B cell (primary cell): ENCODE measurements at regions not wholly inside any gene's neighbourhood (a gene's known extent, or its start where the extent isn't known, plus 50 kb on each side); places are given as distances from the start of the nearest gene placed in this dataset.

Experiments used
- ATAC-seq: fragments of 200-7000 bp; cut with Tn5 transposase; one replicate; pipeline ENCODE4 v1.10.0; 2021; ENCODE audit warnings: low read depth, mild to moderate bottlenecking, moderate number of reproducible peaks, moderate library complexity
- CTCF ChIA-PET: fragments of 350-600 bp; sonication (Branson Sonifier 250); formaldehyde crosslinking; loops from one replicate; lab custom pipeline; 2021; ENCODE audit warnings: antibody characterized with exemption, inconsistent platforms; lab: Charles Lee
- POLR2A ChIA-PET: fragments of 350-600 bp; sonication (Branson Sonifier 250); formaldehyde crosslinking; loops from one replicate; lab custom pipeline; 2021; ENCODE audit warnings: antibody characterized with exemption; lab: Charles Lee
- DNase-seq: peaks from one replicate; pipeline ENCODE4 v3.0.0; 2013
- H2AFZ ChIP-seq: 2 replicates; pipeline ENCODE4 v1.6.1; 2012; ENCODE audit warnings: mild to moderate bottlenecking, low read depth, low read length; ENCODE audit not compliant: insufficient read depth, poor library complexity, severe bottlenecking
- H3K27ac ChIP-seq, 2 donors: 1 replicate in 1 of 2; 2 replicates in 1 of 2; pipeline ENCODE4 v1.5.1; 2012 to 2013; ENCODE audit warnings: low read length in 2 of 2, mild to moderate bottlenecking in 2 of 2, moderate library complexity in 1 of 2
- H3K27me3 ChIP-seq, 4 experiments: fragments of 200-600 bp in 1 of 4; sonication (generic) in 1 of 4; replicated peaks in 1 of 4; 1 replicate in 2 of 4; 2 replicates in 2 of 4; pipeline versions ENCODE4 v1.6.1 to v1.7.0; 2013 to 2016; ENCODE audit warnings: low read length in 3 of 4, mild to moderate bottlenecking in 2 of 4, mixed read lengths in 1 of 4, moderate library complexity in 1 of 4; ENCODE audit not compliant: insufficient read depth in 4 of 4, control insufficient read depth in 3 of 4; ENCODE audit errors: control extremely low read depth in 1 of 4
- H3K36me3 ChIP-seq, 2 experiments: replicated peaks in 1 of 2; 1 replicate in 1 of 2; 2 replicates in 1 of 2; pipeline versions ENCODE4 v1.6.1 to v1.7.1; 2013; ENCODE audit warnings: low read length in 1 of 2; ENCODE audit not compliant: insufficient read depth in 2 of 2, control insufficient read depth in 1 of 2; ENCODE audit errors: control extremely low read depth in 1 of 2, extremely low read depth in 1 of 2
- H3K4me1 ChIP-seq, 2 donors: fragments of 200-600 bp in 1 of 2; sonication (generic) in 1 of 2; 1 replicate in 1 of 2; 2 replicates in 1 of 2; pipeline versions ENCODE4 v1.5.1 to v1.6.1; 2013 to 2017; ENCODE audit warnings: low read length in 2 of 2; ENCODE audit not compliant: control insufficient read depth in 2 of 2, insufficient read depth in 2 of 2
- H3K4me2 ChIP-seq: replicated peaks from 2 replicates; pipeline ENCODE3; 2012; ENCODE audit warnings: mild to moderate bottlenecking, low read depth, low read length; ENCODE audit not compliant: poor library complexity, severe bottlenecking
- H3K4me3 ChIP-seq, 5 experiments: fragments of 200-600 bp in 1 of 5; sonication (generic) in 1 of 5; 1 replicate in 3 of 5; 2 replicates in 2 of 5; pipeline versions ENCODE4 v1.5.1 to v1.7.0; 2011 to 2016; ENCODE audit warnings: low read length in 4 of 5, mild to moderate bottlenecking in 4 of 5, low read depth in 2 of 5, control low read depth in 1 of 5, moderate library complexity in 1 of 5; ENCODE audit not compliant: insufficient read depth in 1 of 5; ENCODE audit errors: control extremely low read depth in 1 of 5, extremely low read depth in 1 of 5
- H3K79me2 ChIP-seq: fragments of 200-600 bp; sonication (generic); one replicate; pipeline ENCODE4 v1.6.0; 2016; ENCODE audit warnings: low read length; ENCODE audit not compliant: control insufficient read depth, insufficient read depth
- H3K9ac ChIP-seq: fragments of 200-600 bp; sonication (generic); 2 replicates; pipeline ENCODE4 v1.6.1; 2017; ENCODE audit warnings: mild to moderate bottlenecking, low read length, moderate library complexity
- H3K9me3 ChIP-seq, 3 donors: one replicate each; pipeline versions ENCODE4 v1.6.1 to v1.7.1; 2013; ENCODE audit warnings: low read length in 2 of 3; ENCODE audit not compliant: control insufficient read depth in 2 of 3, insufficient read depth in 1 of 3; ENCODE audit errors: control extremely low read depth in 1 of 3
- H4K20me1 ChIP-seq: 2 replicates; pipeline ENCODE4 v1.6.0; 2012; ENCODE audit warnings: mild to moderate bottlenecking, low read length; ENCODE audit not compliant: insufficient read depth, control insufficient read depth, poor library complexity, severe bottlenecking
- H3K27ac Mint-ChIP-seq: one replicate; pipeline ENCODE4 v1.8.0; 2021; ENCODE audit warnings: mixed read lengths
- H3K27me3 Mint-ChIP-seq: one replicate; pipeline ENCODE4 v1.8.0; 2021; ENCODE audit warnings: mixed read lengths
- H3K4me1 Mint-ChIP-seq: one replicate; pipeline ENCODE4 v1.8.0; 2021; ENCODE audit warnings: mixed read lengths
- H3K4me3 Mint-ChIP-seq: one replicate; pipeline ENCODE4 v1.8.0; 2021; ENCODE audit warnings: mixed read lengths
- H3K9me3 Mint-ChIP-seq: one replicate; pipeline ENCODE4 v1.8.0; 2022; ENCODE audit warnings: mixed read lengths; ENCODE audit not compliant: insufficient read depth
- CTCF ChIP-seq: fragments of 200-600 bp; IDR thresholded peaks from one replicate; pipeline ENCODE4 v1.8.0; 2022; ENCODE audit warnings: antibody characterized with exemption, mild to moderate bottlenecking
- EZH2 ChIP-seq: IDR thresholded peaks from 2 replicates; pipeline ENCODE4 v1.6.1; 2012; ENCODE audit warnings: borderline replicate concordance, low read depth, mild to moderate bottlenecking, moderate library complexity, low read length; ENCODE audit not compliant: insufficient read depth, poor library complexity, severe bottlenecking
- WGBS: methylation state at CpG from one replicate; pipeline ENCODE4 v1.1.5; 2013; ENCODE audit warnings: missing lambda C conversion rate; ENCODE audit not compliant: insufficient coverage; 5-methylcytosine and 5-hydroxymethylcytosine counted together
- intact Hi-C: fragments of 100-400 bp; cut with micrococcal nuclease; formaldehyde crosslinking; loops from one replicate; pipeline ENCODE4 v1.10.0; 2022

GRCh38 chr7:124191713-124192112 lies 158.8 kb upstream of the TMEM229A start:
- CTCF ChIA-PET, result no interaction called here
- H3K9me3 Mint-ChIP-seq, result no peaks in the 10 kb centered on the region
- no CpG with 5 or more reads among the region's 1 CpG for WGBS
- H3K79me2 ChIP-seq, result no peaks in the 10 kb centered on the region
- no peak overlapping the region for H3K27ac Mint-ChIP-seq
- H3K4me1 ChIP-seq, result no peaks in the 10 kb centered on the region
- H3K36me3 ChIP-seq, result no peaks in the 10 kb centered on the region
- ATAC-seq, result no peak
- no peaks in the 10 kb centered on the region for H3K27me3 ChIP-seq
- H3K4me3 Mint-ChIP-seq, result no peak overlapping the region
- no peak overlapping the region for H3K9ac ChIP-seq
- no peak for DNase-seq
- no peaks in the 10 kb centered on the region for H3K9me3 ChIP-seq
- no peak overlapping the region for H2AFZ ChIP-seq
- no peak overlapping the region for H3K4me2 ChIP-seq
- TF ChIP-seq CTCF (no peak), EZH2 (no peak)
- H3K4me1 Mint-ChIP-seq, result no peaks in the 10 kb centered on the region
- no peaks in the 10 kb centered on the region for H3K27me3 Mint-ChIP-seq
- no peak overlapping the region for H3K27ac ChIP-seq
- intact Hi-C loops, result no loop called here
- no peak overlapping the region for H3K4me3 ChIP-seq
- POLR2A ChIA-PET, result no interaction called here
- no peaks in the 10 kb centered on the region for H4K20me1 ChIP-seq

GRCh38 chr7:124191030-124191429 lies 158.2 kb upstream of the TMEM229A start:
- Histone ChIP-seq H3K4me3 (no peak overlapping the region), H4K20me1 (no peaks in the 10 kb centered on the region), H3K9ac (no peak overlapping the region), H3K4me1 (no peaks in the 10 kb centered on the region), H3K4me2 (no peak overlapping the region), H3K79me2 (no peaks in the 10 kb centered on the region), H3K36me3 (no peaks in the 10 kb centered on the region), H3K27ac (no peak overlapping the region), H3K27me3 (no peaks in the 10 kb centered on the region), H2AFZ (no peak overlapping the region), H3K9me3 (no peaks in the 10 kb centered on the region)
- no peak for DNase-seq
- POLR2A ChIA-PET, result no interaction called here
- intact Hi-C loops, result no loop called here
- no peaks in the 10 kb centered on the region for H3K9me3 Mint-ChIP-seq
- H3K27me3 Mint-ChIP-seq, result no peaks in the 10 kb centered on the region
- CTCF ChIA-PET, result no interaction called here
- no peak overlapping the region for H3K4me3 Mint-ChIP-seq
- ATAC-seq, result no peak
- H3K4me1 Mint-ChIP-seq, result no peaks in the 10 kb centered on the region
- TF ChIP-seq EZH2, result no peak
- no peak for TF ChIP-seq CTCF
- WGBS, result 60% methylated on average over 1 of the region's 3 CpGs
- no peak overlapping the region for H3K27ac Mint-ChIP-seq
